BE2C (cell line): ENCODE measurements at regions not wholly inside any gene's neighbourhood (a gene's known extent, or its start where the extent isn't known, plus 50 kb on each side); places are given as distances from the start of the nearest gene placed in this dataset.

Experiments
- DNase-seq: peaks from one replicate; pipeline ENCODE4 v3.0.0-alpha.2; 2020
- H3K27me3 ChIP-seq: fragments of 250-450 bp; sonication (Bioruptor Pico); 2 replicates; pipeline ENCODE4 v1.5.1; 2020; ENCODE audit warnings: mild to moderate bottlenecking
- H3K36me3 ChIP-seq: fragments of 250-450 bp; sonication (Bioruptor Pico); 2 replicates; pipeline ENCODE4 v1.5.1; 2020; ENCODE audit warnings: mild to moderate bottlenecking
- H3K4me1 ChIP-seq: fragments of 250-450 bp; sonication (Bioruptor Pico); 2 replicates; pipeline ENCODE4 v1.5.1; 2020
- H3K4me3 ChIP-seq: 2 replicates; pipeline ENCODE4 v1.5.1; 2011; ENCODE audit warnings: low read depth, low read length
- H3K9me3 ChIP-seq: fragments of 250-450 bp; sonication (Bioruptor Pico); 2 replicates; pipeline ENCODE4 v1.5.1; 2020
- TF ChIP-seq, protein P1 (sequence below): IDR thresholded peaks from 2 replicates; pipeline ENCODE4 v1.5.1; 2012; ENCODE audit warnings: mild to moderate bottlenecking, low read depth, low read length

DNA sequence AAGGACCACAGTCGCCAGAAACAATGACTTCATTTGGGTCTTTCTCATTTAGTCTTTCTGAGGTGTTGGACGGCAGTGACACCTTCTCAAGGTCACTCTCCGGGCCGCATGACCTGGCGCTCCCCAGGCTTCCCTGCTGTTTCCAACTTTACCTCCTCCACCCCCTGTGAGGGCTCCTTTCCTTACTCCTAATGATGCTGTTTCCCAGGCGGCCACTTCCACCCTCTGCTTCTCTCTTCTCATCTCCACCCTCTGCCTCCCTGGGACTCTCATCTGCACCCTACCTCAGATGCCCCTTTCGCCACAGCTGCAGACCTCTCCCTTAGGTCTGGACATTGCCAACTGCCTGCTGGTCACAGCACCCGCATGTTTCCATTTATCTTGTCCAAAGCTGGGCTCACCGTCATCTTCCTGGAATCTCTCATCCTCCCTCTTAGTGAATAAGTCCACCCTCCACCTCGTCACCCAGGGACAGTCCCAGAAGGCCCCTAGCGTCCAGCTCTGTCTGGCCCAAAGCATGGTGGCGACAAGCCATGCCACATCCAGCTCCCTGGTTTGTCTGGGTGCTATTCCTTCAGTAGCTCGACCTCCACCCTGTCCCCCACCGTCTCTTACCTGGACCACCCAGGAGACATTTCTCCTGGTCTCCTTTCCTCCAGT, 113.8 kb downstream of the BUD13 start:
- H3K4me1 ChIP-seq = no peaks in the 10 kb centered on the region
- no peak overlapping the region for H3K4me3 ChIP-seq
- TF ChIP-seq, protein P1, sequence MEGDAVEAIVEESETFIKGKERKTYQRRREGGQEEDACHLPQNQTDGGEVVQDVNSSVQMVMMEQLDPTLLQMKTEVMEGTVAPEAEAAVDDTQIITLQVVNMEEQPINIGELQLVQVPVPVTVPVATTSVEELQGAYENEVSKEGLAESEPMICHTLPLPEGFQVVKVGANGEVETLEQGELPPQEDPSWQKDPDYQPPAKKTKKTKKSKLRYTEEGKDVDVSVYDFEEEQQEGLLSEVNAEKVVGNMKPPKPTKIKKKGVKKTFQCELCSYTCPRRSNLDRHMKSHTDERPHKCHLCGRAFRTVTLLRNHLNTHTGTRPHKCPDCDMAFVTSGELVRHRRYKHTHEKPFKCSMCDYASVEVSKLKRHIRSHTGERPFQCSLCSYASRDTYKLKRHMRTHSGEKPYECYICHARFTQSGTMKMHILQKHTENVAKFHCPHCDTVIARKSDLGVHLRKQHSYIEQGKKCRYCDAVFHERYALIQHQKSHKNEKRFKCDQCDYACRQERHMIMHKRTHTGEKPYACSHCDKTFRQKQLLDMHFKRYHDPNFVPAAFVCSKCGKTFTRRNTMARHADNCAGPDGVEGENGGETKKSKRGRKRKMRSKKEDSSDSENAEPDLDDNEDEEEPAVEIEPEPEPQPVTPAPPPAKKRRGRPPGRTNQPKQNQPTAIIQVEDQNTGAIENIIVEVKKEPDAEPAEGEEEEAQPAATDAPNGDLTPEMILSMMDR = no peak
- H3K36me3 ChIP-seq = no peaks in the 10 kb centered on the region
- no peaks in the 10 kb centered on the region; the same call in 1 of the 2 replicates for H3K27me3 ChIP-seq
- no peak for DNase-seq
- H3K9me3 ChIP-seq = no peaks in the 10 kb centered on the region

DNA sequence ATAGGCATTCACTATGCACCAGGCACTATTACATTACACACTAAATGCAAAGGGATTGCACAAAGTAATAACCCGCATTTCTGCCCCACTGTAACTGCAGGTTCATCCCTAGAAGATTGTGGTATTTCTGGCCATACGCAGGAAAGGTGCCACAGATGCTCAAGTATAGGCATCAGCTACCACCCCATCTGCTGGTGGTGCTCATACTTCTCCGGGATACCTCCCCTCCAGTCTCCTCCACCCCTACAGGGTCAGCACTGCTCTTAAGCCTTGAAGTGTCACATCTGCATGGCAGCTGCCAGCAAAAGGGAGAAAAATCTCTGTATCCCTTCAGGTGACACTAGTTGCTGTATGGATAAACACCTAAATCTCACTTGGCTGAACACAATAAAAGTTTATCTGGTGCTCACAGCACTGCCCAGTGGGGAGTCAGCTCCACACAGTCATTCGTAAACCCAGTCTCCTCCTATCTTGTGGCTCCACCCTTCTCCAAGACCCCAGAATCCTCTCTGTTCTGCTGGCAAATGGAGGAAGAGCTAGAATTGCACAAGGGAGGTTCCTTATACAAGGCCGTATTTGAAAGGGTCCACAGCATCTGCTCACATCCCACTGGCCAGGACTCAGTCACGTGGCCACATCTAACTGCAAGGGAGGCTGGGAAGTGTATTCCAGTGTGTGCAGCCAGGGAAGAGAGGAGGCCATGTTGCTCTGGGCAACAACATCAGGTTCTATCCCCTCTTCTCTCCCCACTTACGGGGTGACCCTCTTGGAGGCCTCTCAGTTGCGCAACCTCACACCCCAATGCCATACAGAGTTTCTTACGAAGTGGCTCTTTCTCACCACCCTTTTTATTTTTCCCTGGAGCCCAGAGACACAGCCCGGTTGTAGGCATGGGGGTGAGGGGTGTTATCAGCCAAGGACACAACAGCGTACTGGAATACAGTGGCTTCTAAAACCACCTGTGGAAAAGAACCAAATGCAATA, 114.7 kb downstream of the BUD13 start:
- no peak overlapping the region for H3K4me3 ChIP-seq
- H3K4me1 ChIP-seq = no peaks in the 10 kb centered on the region
- H3K9me3 ChIP-seq = no peaks in the 10 kb centered on the region
- TF ChIP-seq, protein P1 = no peak
- no peak for DNase-seq
- no peaks in the 10 kb centered on the region for H3K27me3 ChIP-seq
- no peaks in the 10 kb centered on the region for H3K36me3 ChIP-seq

DNA sequence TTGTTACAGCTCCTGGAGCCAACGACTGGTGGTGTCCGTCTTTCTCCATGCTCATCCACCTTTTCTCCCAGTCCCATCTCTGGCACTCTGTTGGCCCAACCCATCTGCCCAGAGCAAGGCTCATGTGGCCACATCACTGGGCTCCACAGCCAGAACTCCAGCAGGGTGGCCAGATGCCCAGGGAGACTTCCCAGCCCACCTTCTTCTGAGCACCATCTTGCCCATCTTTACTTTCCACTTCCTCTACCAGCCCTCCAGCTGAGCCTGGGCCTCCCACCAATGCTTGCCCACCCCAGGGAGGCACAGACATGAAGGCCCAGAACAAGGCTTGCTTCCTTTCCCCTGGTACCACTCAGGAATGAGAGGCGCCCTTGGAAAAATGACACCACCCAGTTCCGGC, 116.8 kb downstream of the BUD13 start:
- Histone ChIP-seq H3K9me3 (no peaks in the 10 kb centered on the region), H3K36me3 (no peaks in the 10 kb centered on the region), H3K4me3 (no peak overlapping the region), H3K27me3 (no peaks in the 10 kb centered on the region), H3K4me1 (no peaks in the 10 kb centered on the region)
- no peak for DNase-seq
- TF ChIP-seq, protein P1 = no peak

DNA sequence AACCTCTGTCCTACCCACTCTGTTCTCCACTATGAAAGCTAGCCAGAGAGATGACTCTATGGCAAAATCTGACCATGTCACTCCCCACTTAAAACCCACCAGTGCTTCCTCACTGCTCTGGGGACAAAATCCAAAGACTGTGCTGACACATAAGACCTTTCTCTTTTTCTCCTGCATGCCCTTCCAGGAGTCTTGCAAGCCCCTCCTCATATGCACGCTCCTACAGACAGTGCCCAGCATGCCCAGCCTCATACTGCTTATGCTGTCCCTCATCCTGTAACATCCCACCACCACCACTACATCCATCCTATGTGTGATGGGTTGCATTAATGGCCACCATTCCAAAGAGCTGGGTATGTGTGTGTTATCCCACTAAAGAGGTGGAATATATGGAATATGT, 118.3 kb downstream of the BUD13 start:
- TF ChIP-seq, protein P1 = no peak
- no peaks in the 10 kb centered on the region for H3K27me3 ChIP-seq
- no peak for DNase-seq
- no peaks in the 10 kb centered on the region for H3K9me3 ChIP-seq
- no peak overlapping the region for H3K4me3 ChIP-seq
- H3K4me1 ChIP-seq = no peaks in the 10 kb centered on the region
- no peaks in the 10 kb centered on the region for H3K36me3 ChIP-seq

DNA sequence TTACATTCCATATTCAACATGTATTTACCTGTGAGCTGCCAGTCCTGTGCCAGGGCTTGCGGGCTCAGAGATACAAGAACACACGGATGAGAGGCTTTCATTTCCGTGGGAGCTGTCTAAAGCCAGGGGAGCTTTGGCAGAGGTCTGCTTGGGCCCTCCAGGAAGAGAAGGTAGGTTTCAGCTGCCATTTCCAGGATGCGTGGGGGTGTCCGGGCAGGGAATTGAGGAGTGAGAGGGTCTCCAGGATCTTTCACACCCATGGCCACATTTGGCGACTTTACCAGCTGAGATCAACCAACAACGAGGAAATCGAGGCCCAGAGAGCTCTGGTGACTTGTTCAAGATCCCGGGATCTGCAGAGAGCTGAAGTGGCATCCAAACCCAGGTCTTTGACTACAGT, 119.6 kb downstream of the BUD13 start:
- H3K4me1 ChIP-seq = no peaks in the 10 kb centered on the region
- DNase-seq = no peak
- no peaks in the 10 kb centered on the region for H3K36me3 ChIP-seq
- no peaks in the 10 kb centered on the region for H3K27me3 ChIP-seq
- H3K9me3 ChIP-seq = no peaks in the 10 kb centered on the region
- TF ChIP-seq, protein P1 = no peak
- no peak overlapping the region for H3K4me3 ChIP-seq
